HG03558 (cell line): ENCODE measurements at regions not wholly inside any gene's neighbourhood (a gene's known extent, or its start where the extent isn't known, plus 50 kb on each side); places are given as distances from the start of the nearest gene placed in this dataset.
"Not testable (repeated sequence)": the region's sequence is repeated elsewhere in the genome, so short reads cannot be mapped to it uniquely, and the experiment has no call there.

Experiments
- ATAC-seq: cut with Tn5 transposase; IDR thresholded peaks from one replicate; pipeline ENCODE4 v1.9.1; 2021; ENCODE audit warnings: moderate number of reproducible peaks; ENCODE audit not compliant: unreplicated experiment; ENCODE audit errors: extremely low read depth

DNA sequence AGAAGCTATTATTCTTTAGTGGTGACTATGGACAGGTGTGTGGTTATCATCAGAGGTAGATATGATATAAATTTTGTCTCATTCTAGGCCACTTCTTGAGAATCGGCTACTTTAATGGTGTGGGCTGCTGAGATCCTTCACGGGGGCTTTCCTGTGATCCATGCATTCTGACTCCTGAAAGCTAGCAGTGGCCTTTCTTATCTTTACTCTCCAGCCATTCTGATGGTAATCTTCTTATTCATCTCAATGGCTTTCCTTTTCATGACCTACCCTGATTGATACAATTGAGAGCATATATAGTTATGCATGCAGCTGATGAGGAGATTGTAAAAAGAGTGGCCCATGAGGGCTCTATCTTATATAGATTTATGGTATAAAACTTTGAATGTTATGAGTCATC, 78.3 kb upstream of the ZPLD1 start:
- no peak for ATAC-seq

DNA sequence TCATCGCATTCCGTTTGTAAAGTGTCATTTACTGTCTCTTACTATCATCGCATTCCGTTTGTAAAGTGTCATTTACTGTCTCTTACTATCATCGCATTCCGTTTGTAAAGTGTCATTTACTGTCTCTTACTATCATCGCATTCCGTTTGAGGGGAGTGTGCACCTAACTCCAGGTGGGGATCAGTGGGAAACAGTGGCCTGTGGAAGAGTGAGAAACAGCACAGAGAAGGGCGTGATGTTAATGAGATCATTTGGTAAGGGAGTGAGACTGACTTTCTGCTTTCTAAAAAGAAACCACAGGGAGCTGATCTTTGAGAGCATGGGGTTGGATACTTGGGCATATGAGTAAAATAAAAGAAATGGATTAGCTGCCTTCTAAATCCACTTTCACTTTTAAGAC, 77.5 kb upstream of the ZPLD1 start:
- not testable (repeated sequence) for ATAC-seq

DNA sequence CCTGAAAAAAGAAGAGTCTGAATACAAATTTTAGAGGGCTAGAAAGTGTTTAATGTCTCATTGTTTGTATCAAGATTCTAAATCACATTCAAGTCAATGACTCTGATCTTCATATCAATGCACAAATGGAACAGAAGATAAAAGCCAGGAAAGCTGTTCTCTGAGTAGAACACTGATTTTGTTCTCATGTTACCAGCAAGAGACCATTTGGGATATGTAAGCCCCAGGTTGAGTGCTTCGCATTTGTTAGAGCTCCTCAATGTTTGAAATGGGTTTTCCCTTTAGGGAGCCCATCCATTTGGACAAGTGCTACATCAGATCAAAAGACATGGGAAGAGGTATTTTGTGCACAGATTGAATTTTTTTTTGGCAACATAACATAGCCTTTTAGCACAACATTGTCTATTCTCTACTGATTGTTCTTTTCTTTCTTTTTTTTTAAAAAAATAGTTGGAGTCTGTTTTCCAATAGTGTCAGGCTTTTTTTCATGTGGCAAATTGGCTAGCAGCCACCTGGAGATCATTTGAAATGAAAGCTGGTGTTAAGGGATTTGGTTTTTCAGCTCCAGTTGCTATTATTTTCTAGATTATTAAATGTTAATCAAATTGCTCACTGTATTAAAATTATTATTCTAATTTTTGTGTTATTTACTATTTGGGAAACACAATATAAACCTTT, 74.5 kb upstream of the ZPLD1 start:
- no peak for ATAC-seq

DNA sequence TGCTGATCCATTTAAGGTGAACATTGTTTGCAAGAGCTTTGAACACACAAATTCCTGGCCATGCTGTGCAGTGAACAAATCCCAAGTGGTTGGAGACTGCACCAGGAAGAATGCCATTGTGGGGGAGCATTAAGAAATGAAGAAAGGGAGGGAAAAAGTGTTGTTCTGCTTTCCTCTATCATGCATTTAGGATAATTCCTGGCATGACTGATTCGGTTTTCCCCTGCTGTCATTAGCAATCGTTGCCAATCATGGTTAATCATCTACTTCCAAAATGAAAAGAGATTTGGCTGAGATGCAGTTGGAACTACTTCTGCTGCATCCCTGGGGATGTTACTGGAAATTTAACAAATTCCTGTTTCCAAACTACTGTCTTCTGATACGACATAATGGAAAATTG, 73.7 kb upstream of the ZPLD1 start:
- ATAC-seq, result no peak

DNA sequence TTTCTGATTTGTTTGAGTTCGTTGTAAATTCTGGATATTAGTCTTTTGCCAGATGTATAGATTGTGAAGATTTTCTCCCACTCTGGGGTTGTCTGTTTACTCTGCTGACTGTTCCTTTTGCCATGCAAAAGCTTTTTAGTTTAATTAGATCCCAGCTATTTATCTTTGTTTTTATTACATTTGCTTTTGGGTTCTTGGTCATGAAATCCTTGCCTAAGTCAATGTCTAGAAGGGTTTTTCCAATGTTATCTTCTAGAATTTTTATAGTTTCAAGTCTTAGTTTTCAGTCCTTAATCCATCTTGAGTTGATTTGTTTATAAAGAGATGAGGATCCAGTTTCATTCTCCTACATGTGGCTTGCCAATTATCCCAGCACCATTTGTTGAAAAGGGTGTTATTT, 68.7 kb upstream of the ZPLD1 start:
- not testable (repeated sequence) for ATAC-seq

DNA sequence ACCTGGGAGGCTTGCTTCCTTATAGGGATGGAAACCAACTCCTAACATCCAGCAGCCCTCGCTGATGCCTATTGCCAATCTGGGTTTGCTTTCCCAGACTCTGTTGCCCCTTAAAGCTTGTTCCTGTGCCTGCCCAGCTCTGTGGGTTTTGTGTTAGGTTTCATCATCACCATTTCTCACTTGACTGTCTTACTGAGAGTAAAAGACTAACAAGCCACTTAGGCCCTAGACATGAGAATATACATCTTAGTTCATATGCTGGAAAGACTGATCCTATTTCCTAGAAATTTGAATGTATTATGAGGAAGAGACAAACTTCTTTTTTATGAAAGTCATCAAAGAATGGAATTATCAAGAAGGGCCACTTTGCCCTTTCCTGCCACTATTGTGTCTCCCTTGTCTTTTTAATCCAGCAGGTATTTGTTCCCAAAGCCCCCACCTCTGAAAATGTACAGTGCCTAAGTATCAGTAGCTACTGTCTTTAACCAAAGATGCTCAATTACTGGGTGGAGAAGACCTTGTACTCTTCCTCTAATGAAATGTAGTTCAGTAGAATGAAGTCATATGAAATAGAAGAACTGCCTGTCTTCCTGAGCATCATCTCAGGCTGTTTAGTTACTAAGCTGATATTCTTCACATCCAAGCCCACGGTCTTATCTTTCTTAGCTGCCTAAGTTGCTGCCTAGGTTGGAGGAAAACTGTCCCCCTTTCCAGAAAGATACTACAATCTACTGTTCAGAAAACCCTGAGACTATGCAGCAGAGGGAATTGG, 59.8 kb upstream of the ZPLD1 start:
- ATAC-seq, result no peak

DNA sequence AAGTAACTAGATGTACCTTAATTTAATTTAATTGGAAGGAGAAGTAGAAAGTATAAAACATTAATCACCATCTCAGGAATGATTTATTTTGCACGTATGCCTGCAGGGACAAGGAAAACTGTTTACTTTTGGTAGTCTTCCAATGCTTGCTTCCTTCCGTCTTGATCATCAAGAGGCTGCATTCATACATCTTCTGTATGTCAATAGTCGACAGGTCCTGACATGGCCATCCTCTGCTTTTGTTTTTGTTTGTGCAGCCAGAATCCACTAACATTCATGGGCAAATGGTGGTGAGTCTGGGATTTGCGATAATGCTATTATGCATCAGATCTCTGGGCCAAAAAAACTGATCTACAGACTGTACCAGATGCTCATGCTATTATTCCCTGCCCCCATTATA, 56.6 kb upstream of the ZPLD1 start:
- ATAC-seq, result no peak

DNA sequence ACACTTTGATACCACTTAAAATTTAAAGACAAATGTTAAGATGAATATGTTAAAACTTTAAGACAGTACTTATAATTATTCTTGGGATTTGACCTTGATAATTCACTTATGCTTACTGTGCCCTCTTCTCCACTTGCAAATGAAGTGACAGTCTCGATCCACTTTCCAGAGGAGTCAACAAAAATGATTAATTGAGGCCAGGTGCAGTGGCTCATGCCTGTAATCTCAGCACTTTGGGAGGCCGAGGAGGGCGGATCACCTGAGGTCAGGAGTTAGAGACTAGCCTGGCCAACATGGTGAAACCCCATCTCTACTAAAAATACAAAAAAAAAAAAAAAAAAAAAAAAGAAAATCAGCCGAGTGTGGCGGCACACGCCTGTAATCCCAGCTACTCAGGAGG, 52.6 kb upstream of the ZPLD1 start:
- ATAC-seq, result not testable (repeated sequence)
